Fibroblast of villous mesenchyme (primary cell): ENCODE measurements at regions not wholly inside any gene's neighbourhood (a gene's known extent, or its start where the extent isn't known, plus 50 kb on each side); places are given as distances from the start of the nearest gene placed in this dataset.

Source experiments
- DNase-seq: peaks from one replicate; pipeline ENCODE4 v3.0.0-alpha.2; 2010; ENCODE audit warnings: low read depth
- H3K4me3 ChIP-seq: 2 replicates; pipeline ENCODE4 v1.5.1; 2011; ENCODE audit warnings: low read depth, mild to moderate bottlenecking, low read length
- CTCF ChIP-seq: IDR thresholded peaks from 2 replicates; pipeline ENCODE4 v1.5.1; 2012; ENCODE audit warnings: low read depth, mild to moderate bottlenecking, low read length; ENCODE audit not compliant: insufficient read depth

- no peak for TF ChIP-seq CTCF
- no peak for DNase-seq
- H3K4me3 ChIP-seq, result no peak overlapping the region
Observed at GRCh38 chr3:34301313-34301712, 502.9 kb downstream of the PDCD6IP start.

GRCh38 chr3:34305266-34305665, 506.8 kb downstream of the PDCD6IP start:
- H3K4me3 ChIP-seq, result no peak overlapping the region
- no peak for TF ChIP-seq CTCF
- DNase-seq, result no peak

- TF ChIP-seq CTCF, result no peak
- H3K4me3 ChIP-seq, result no peak overlapping the region
Observed at GRCh38 chr3:34312684-34313083, 514.3 kb downstream of the PDCD6IP start.

GRCh38 chr3:34319881-34320280, 521.5 kb downstream of the PDCD6IP start:
- no peak for TF ChIP-seq CTCF
- DNase-seq, result no peak
- H3K4me3 ChIP-seq, result no peak overlapping the region

More at GRCh38 chr3:34312684-34313083, 514.3 kb downstream of the PDCD6IP start:
- no peak for DNase-seq

GRCh38 chr3:34323517-34323916, 525.1 kb downstream of the PDCD6IP start:
- no peak overlapping the region for H3K4me3 ChIP-seq
- TF ChIP-seq CTCF, result no peak

GRCh38 chr3:34346656-34347055, 548.2 kb downstream of the PDCD6IP start:
- TF ChIP-seq CTCF, result no peak
- DNase-seq, result no peak
- no peak overlapping the region for H3K4me3 ChIP-seq

More at GRCh38 chr3:34323517-34323916, 525.1 kb downstream of the PDCD6IP start:
- DNase-seq, result no peak
